Limb (tissue), 2 donors: ENCODE measurements at regions not wholly inside any gene's neighbourhood (a gene's known extent, or its start where the extent isn't known, plus 50 kb on each side); places are given as distances from the start of the nearest gene placed in this dataset.

Experiments used
- DNase-seq, 2 donors: peaks; one replicate each; pipeline ENCODE4 v3.0.0-alpha.2; 2016; ENCODE audit errors: extremely low spot score in 2 of 2

DNA sequence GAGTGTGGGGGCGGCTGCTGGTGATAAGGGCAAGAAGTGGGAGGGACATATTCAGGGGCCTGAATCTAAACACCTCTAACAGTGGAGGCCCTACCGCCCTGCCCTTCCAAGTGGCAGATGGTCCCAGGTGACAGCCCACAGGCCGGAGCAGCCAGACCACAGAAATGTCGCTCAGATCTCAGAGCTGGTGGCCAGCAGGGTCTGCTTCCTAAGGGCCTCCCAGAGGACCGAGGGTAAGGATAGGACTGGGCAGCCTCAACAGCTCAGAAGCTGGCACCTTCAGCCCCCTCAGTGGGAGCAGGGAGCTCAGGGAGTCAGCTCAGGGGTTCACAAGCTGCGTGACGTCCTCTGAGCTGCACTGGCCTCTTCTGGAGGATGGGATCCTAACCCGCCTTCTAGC lies 201.8 kb upstream of the ZC3H12A start:
- DNase-seq = no peak

DNA sequence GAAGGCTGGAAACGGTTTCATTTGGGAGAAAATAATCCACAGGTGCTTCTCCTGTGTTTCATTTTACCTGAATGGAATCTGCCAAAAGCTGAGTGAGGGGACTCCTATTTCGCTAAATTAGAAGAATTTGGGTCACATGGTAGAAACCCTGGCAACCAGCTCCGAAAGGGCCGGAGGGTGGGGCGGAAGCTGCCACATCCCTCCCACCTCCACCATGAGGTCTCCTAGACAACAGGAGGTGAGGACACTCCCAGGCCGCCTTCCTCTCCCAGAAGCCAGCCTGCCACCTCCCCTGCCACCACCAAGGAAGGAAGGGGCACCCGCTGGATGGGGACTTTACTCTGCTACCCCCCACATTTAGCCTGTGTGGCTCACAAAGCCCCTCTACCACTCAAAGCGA lies 199.9 kb upstream of the ZC3H12A start:
- no peak for DNase-seq

DNA sequence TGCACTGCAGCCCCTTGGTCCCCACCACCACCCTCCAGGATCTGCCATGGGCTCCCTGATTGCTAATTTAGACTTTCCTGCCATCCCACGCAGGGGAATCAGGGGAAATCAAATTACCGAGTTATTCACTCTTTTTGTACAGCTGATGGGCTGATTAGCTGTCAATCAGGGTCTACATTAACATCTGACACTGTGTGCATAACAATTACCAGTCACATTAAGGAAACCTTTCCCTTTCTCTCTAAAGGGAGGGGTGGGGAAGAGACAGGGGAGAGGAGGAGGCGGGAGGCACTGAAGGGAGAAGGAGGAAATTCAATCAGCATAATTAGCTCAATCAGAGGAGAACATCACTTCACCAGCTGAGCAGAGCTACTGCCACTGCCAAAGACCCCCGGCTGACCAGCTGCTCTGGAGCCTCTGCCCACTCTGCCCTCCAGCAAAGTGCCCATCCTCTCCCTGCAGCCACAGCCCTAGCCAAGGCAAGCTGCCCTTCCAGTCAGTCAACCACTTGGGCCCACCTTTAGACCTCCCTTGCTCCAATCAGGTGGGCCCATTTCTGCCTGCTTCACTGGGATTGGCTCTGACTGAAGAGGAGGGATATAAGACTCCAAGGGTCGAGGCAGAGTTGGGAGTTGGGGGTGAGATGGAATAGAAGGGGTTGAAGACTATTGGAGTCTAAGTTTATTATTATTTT lies 199.3 kb upstream of the ZC3H12A start:
- DNase-seq = no peak

DNA sequence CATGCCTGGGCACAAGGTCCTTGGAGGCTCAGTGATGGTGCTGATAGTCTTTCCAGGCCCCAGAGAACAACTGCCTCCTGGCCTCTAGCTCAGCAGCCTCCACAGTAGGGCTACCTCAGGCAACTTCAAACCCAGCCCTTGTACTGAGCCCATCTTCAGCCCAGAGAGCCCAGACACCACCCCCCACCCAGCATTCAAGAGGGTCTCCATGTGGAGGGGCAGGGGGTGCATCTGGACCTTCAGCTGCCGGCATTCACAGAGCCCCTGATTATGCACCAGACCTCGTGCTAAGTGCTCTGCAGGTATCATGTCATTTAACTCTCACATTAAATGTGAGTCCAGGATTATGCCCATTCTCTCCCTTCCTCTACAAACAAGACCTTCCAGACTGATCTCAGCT lies 197.0 kb upstream of the ZC3H12A start:
- DNase-seq = no peak

DNA sequence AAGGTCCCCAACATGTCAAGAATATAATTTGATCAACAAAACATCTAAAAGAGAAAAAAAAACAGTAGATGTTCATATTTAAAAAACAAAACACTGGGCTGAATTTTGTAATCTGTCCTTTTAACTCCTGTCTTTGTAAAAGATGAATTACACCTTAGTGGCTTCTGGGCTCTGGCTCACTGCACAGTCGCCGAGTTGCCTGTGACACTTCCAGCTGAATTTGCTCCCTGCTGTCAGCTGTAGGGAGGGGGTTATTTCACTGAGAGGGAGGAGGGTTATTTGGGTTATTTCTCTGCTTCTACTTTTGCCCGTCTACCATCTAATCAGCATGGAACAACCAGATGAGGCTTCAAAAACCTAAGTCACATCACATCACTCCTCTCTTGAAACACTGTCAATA lies 193.0 kb upstream of the ZC3H12A start:
- no peak for DNase-seq

DNA sequence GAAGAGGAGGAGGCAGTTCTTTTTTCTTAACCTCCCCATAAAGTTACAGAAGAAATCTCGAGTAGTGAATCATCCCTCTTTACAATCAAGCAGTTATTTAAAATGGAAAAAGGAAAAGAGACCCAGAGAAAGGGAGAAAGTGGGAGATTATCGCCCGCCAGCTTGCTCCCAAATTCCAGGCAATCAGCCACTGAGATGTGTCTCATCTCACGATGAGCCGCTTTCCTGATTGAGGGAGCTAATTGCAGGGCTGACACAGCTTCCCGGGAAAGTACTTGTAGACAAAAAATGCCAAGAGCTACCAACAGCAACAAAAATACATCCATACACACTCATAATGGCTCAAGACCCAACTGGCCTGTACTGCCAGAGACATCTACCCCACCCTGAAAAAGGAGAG lies 191.6 kb upstream of the ZC3H12A start:
- no peak for DNase-seq

DNA sequence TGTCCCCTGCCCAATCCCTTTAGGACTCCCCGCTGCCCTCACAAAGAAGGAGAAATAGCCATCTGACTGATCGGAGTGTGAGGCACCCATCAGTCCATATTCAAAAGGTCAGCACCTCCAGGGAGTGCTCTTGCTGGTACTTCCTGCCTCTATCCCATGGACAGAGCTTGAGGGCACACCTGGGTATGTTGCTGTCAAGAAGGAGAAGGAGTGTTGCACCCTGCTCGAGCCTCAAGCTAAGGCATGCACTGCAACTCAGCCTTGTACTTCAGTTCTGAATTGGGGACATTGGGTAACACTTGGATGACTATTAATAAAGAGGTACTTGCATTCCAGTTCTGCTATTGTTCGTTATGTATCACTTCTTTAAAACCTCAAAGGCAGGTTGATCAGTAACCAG lies 190.3 kb upstream of the ZC3H12A start:
- DNase-seq = no peak

DNA sequence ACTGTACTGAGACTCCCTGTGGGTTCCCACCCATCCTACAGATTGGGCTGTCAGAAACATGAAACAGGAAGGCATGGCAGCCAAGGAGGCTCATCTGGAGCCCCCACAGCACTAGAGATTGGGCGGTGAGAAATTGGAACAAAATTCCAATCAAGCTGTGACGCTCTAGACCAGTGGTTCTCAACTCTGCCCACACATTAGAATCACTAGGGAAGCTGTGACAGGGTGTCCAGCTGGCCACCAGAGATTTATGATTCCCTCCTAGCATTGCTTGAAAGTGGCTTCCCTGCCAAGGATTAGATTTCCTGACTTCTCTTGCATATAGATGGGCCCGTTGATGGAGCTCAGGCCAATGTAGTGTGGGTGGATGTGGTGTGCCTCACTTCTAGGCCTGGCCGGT lies 187.5 kb upstream of the ZC3H12A start:
- no peak for DNase-seq

DNA sequence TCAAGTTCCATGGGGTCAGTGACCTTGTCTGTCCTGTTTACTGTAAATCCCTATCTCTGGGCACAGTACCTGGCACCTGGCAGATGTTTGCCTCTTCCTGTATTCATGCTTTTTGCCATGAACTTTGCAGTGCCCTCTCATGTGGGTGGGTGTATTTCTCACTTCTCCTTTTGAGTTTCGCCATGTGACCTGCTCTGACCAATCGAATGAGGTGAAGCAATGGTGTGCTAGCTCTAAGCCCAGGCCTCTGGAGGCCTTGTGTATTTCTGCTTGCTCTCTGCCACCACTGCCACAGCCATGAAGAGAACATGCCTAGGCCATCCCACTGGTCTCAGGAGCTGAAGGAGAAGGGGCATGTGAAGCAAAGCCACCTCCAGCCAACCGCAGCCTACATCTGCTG lies 185.5 kb upstream of the ZC3H12A start:
- DNase-seq = no peak

DNA sequence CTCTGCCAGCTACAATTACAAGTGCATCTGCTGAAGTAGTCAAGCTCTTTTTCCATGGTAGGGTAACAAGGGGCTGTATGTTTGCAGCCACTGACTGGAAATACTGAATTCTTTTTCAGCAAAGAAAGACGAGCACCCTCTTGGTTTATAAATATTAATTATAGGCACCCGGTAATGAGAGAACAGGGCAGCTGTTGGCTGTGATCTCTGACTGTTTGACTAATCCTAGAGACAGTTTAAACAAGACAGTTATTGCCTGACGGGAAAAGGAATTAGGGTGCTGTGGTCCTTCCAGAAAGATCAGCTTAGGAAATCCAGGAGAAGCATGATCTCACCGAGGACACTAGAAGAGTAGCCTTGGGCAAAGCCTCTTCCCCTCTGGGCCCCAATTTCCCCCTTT lies 183.7 kb upstream of the ZC3H12A start:
- no peak for DNase-seq

DNA sequence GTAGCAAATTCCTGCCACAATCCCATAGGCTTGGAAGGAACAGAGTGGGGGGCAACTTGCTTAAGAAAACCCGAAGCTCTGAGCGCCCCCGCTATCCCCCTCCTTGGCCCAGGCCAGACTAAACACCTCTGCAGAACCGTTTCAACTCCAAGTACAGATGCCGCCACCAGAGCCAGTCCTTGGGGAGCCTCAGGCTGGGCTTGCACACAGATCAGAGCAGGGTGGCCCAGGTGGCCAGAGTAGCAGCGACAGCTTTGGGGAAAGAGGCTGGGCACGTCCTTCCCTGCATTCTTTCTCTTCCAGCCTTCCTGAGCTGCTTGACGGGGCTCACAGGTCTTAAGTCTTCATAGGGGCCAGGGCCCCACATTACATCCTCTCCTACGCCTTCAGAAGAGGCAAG lies 181.6 kb upstream of the ZC3H12A start:
- no peak for DNase-seq

DNA sequence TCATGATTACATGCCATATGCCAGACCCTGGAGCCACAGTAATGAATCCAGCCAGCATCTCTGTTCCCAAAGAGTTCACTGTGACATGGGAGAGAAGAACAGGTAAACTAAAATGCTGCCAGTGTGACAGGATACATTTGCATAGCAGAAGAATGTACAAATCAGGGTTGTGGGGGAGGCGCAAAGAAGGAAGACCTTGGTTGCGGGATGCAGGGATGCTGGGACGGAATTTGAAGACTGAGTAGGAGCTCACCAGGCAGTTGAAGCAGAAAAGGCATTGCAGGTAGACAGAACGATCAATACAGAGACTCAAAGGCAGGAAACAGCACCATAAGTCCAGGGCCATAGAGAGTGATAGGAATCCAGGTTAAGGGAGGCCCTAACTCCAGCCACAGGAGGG lies 180.3 kb upstream of the ZC3H12A start:
- DNase-seq = no peak

DNA sequence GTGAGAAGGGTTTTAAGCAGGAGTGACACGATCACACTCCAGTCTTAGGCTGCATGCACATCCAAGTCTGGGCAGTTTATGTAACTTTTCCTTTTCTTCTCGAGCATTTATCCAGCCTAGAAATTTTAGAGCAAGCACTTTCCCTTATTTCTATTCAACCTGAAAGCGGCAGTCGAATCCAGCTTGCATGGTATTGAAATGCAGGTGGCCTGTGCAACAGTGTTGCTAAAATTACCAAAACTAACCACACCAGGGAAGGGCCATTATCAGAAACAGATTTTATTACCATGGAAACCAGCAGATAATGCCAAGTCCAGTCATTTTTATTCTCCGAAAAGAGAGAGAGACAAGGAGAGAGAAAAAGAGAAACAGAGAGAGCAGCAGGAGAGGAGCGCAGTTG lies 179.9 kb upstream of the ZC3H12A start:
- no peak for DNase-seq

DNA sequence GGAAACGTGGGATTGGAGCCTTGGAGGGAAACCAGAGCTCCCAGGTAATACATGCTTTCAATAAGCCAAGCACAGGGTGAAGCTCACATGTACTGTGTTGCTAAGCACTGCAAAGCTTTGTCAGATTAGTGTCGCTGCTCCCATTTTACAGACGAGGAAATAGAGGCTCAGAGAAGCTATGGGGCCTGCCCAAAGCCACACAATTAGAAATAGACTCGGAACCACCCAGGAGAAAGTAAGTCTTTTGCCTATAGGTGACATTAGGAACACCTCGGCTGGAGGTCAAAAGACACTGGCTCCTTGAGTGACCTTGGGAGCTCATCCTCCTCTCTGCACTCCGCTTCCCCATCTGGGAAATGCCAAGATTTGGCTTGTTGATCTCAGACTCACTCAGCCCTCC lies 175.6 kb upstream of the ZC3H12A start:
- no peak for DNase-seq

DNA sequence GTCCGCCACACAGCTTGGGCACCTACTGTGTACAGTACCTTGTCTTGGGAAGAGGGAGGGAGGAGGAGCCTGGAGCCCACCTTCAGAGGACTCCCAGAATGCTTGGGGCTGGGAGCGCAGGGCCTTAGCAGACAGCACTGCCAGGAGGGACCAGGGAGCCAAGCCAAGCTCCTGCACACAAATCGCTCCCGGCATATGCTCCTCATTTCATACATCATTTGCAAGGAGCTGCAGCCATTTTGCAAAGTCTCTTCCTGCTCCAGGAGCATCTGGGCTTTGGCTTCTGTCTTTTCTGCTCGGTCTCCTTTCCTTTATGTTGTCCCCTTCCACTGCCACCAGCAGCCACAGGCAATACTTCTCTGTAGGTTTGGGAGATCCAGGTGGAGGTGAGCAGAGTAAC lies 175.2 kb upstream of the ZC3H12A start:
- DNase-seq = no peak

DNA sequence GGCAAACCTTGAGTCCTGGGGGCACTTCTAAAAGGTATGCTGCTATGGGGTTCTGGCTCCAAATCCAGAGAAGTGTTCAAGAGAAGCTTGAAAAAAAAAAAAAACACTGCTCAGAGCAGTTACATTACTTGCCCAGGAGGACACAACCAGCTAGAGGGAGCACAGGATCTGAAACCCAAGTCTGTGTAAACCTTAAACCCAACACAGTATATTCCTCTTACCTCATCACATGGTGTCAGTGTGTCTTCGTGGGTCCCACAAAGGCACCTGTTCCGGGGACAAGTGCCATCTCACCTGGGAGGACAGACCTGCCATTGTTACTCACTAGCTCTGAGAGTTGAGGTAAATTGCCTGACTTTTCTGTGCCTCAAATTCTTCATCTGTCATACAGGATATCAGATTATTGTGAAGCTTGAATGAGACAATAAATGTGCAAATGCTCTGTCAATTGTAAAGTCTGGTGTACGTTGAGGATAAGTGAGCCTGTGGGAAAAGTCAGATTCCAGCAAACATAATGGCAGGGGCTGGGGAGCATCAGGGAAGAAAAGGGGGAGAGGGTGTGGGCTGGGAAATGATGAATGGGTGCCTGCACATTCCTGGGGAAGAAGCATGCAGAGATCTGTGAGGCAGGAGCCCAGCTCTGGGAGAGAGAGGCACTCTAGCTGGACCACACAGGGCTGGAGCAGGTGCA lies 170.4 kb upstream of the ZC3H12A start:
- no peak for DNase-seq

DNA sequence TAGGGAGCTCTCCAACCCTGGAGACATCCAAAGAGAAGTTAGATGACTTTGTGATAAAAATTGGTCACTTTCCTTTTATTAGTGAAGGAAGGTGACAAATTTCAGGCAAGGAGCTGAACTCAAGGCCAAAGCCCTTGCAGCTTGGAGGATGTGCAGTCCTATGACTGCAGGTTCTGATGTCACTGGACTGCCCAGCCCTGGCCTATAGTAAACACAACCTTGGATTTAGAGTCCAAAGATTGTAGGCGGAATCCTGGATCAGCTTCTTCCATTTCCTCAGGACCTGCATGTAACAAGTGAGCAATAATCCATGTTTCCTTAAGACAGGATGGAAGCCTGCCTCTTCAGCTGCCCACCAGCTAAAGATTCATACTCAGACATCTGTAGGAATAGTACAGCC lies 169.3 kb upstream of the ZC3H12A start:
- no peak for DNase-seq

DNA sequence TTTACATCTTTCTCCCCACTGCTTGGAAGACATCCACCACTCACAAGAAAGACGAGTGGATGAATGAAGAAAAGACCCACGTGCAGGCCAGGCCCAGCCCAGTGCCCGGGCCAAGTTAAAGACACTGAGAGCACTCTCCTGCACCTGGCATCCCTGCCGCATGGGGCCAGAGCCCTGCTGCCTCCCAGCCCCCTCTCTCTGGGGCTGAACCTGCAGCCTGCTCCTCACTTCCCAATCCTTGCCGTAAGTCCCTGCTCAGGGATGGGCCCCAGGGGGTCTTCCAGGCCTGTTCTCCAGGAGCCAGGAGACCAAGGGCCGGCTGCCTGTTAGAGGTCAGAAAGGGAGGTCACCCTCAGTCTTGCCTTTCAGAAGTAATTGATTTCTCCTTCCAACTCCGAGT lies 168.5 kb upstream of the ZC3H12A start:
- no peak for DNase-seq

DNA sequence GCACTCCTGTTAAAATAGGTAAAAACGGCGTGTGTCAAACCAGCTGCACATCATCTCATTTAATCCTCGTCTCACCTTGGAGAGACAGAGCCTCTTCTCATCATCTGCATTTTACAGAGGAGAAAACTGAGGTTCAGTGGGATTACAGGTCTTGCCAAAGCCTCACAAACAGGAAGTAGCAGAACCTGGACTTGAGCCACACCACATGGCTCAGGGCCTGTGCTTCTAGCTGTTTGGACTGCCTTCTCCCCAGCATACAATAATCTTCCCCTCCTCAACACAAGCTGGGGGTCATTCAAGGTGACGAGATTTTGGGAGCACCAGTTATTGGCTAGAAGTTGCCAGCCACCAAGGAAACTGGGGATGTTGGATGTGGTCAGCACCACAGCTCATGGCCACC lies 167.9 kb upstream of the ZC3H12A start:
- no peak for DNase-seq

DNA sequence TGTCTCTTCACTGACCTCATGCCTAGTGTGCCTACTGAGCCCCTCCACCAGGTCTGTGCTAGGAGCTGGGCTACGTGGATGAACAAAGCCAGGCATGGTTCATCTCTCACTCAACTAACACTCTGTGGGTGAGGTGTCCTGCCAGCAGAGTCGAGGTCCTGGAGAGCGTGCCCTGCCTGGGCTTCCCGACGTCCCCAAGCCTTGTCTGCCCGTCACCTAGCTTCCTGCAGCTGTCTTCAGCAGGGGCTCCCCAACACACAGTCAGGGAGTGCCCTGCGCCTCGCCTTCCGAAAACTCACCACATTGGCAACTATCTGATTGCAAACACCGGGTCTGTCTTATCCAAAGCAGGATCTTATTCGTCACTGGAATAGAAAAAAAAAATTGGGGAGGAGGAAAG lies 167.5 kb upstream of the ZC3H12A start:
- no peak for DNase-seq

DNA sequence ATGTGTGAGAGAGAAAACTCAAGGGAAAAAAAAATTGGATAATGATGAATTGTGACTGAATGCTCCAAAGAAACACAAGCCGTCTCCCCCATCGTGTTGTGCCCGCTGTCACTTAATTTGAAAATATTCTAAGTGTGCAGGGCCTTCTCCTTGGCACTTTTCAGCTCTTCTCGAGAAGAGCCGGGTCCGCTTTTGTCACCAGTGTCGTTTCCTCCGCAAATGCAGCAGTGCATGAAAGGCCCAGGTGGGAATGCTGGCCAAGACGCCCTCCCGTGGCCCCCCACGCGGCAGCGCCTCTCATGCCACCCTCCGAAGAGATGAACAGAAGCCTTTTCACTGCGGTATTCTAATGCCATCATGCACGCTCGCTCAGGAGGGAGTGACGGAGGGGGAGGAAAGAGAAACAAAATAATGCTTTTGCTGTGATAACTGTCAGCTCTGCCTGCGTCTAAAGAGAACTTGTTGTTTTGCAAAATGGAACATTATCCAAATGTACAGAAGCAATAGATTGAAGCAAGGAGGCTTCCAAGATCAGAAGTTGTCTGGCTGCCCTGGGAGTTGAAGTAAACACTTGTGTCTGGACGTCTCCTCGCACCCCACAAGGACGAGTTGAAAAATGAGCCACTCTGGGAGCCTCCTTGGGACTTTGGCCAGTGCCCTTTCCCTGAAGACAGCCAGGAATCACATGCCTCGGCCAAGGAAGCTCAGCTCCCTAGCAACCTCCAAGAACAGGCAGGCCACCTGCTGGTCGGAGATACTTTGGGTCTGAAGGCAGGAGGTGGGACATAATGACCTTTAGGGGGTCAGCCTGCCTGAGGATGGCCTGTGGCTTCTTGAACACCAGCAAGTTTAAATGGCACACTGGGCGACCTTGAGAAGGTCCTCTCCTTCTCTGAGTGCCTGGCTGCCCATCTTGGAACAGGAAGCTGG lies 166.1 kb upstream of the ZC3H12A start:
- no peak for DNase-seq

DNA sequence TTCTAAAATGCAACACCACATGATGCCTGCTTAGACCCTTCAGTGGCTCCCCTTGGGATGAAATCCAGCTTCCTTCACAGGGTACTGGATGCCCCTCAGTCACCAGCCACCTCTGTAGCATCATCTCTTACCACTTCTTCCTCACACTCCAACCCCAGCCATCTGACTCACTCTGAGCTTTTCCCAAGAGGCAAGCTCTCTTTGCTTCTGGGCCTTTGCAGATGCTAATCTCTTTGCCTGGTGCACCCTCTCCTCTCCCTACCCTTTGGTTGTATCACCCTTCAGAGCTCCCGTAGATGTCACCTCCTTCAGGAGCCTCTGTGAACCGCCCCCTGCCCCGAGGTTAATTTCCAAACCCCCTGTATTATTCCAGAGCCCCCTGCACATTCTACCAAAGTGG lies 164.8 kb upstream of the ZC3H12A start:
- no peak for DNase-seq

DNA sequence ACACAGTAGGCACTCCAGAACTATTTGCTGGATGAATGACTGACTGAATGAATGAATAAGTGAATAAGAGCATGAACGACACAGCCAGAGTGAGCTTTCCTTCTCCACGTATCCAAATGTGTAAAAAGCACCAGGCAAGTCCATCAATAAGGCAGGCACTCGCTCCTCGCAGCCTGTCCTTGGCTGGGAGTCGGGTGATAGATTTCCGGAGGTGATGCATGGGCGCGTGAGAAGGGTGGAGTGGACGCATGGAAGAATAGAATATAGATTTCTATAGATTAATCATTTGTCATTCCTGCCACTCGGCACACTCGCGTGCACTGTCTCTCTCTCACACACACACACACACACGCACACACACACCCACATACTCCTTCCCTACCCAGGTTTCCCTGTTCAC lies 164.3 kb upstream of the ZC3H12A start:
- no peak for DNase-seq
